Activated naive CD8-positive, alpha-beta T cell treated with anti-CD3 and anti-CD28 coated beads, Interleukin-2, amount 10 ng/mL, durations not matched to agents 7 days and 5 days (primary cell): ENCODE measurements at regions not wholly inside any gene's neighbourhood (a gene's known extent, or its start where the extent isn't known, plus 50 kb on each side); places are given as distances from the start of the nearest gene placed in this dataset.
A peak's percentile ranks its signal among the peaks of the same experiment; 100 is the strongest.

Experiments
- ATAC-seq: fragments of 150-1000 bp; cut with Tn5 transposase; one replicate; pipeline ENCODE4 v1.10.0; 2021; ENCODE audit warnings: low read depth, moderate library complexity
- POLR2A ChIA-PET: fragments of 350-600 bp; sonication (Branson Sonifier 250); formaldehyde crosslinking; loops from one replicate; lab custom pipeline; 2021; ENCODE audit warnings: antibody characterized with exemption; lab: Charles Lee
- DNase-seq: peaks from one replicate; pipeline ENCODE4 v3.0.0; 2021
- H3K27ac Mint-ChIP-seq: one replicate; pipeline ENCODE4 v1.8.0; 2022; ENCODE audit warnings: mild to moderate bottlenecking, mixed read lengths
- H3K27me3 Mint-ChIP-seq: one replicate; pipeline ENCODE4 v1.8.0; 2022; ENCODE audit warnings: mild to moderate bottlenecking, moderate library complexity, mixed read lengths
- H3K36me3 Mint-ChIP-seq: one replicate; pipeline ENCODE4 v1.8.0; 2021; ENCODE audit warnings: mild to moderate bottlenecking, mixed read lengths
- H3K4me1 Mint-ChIP-seq: one replicate; pipeline ENCODE4 v1.8.0; 2021; ENCODE audit warnings: mixed read lengths
- H3K4me3 Mint-ChIP-seq: one replicate; pipeline ENCODE4 v1.8.0; 2022; ENCODE audit warnings: mild to moderate bottlenecking, moderate library complexity, mixed read lengths
- H3K9me3 Mint-ChIP-seq: one replicate; pipeline ENCODE4 v1.8.0; 2021; ENCODE audit warnings: mixed read lengths

- Mint-ChIP-seq H3K4me3 (no peak overlapping the region), H3K27me3 (peaks cover 5% of the 10 kb centered on the region), H3K9me3 (peaks cover 6% of the 10 kb centered on the region), H3K27ac (no peak overlapping the region), H3K4me1 (no peaks in the 10 kb centered on the region), H3K36me3 (peaks cover 2% of the 10 kb centered on the region)
- ATAC-seq (no peak), DNase-seq (no peak)
- POLR2A ChIA-PET, result no interaction called here
Observed at GRCh38 chr3:68032209-68032608, 377.8 kb upstream of the SUCLG2 start.

GRCh38 chr3:68025189-68025588 is 370.8 kb upstream of the SUCLG2 start:
- DNase-seq, result no peak
- Mint-ChIP-seq H3K27ac (no peak overlapping the region), H3K27me3 (peaks cover 3% of the 10 kb centered on the region), H3K36me3 (no peaks in the 10 kb centered on the region), H3K4me3 (peak overlapping the region; percentile 33), H3K9me3 (peaks cover 4% of the 10 kb centered on the region), H3K4me1 (peaks cover 14% of the 10 kb centered on the region)
- peak; percentile 79 for ATAC-seq
- POLR2A ChIA-PET, result no interaction called here

GRCh38 chr3:68019876-68020275 is 365.5 kb upstream of the SUCLG2 start:
- DNase-seq, result no peak
- no peak for ATAC-seq
- H3K27me3 Mint-ChIP-seq, result peaks cover 3% of the 10 kb centered on the region
- no peak overlapping the region for H3K4me3 Mint-ChIP-seq
- H3K9me3 Mint-ChIP-seq, result peaks cover 2% of the 10 kb centered on the region
- no peaks in the 10 kb centered on the region for H3K36me3 Mint-ChIP-seq
- no peak overlapping the region for H3K27ac Mint-ChIP-seq
- peaks cover 3% of the 10 kb centered on the region for H3K4me1 Mint-ChIP-seq
- POLR2A ChIA-PET, result no interaction called here

- POLR2A ChIA-PET, result no interaction called here
- Mint-ChIP-seq H3K36me3 (no peaks in the 10 kb centered on the region), H3K4me3 (no peak overlapping the region), H3K4me1 (no peaks in the 10 kb centered on the region), H3K27me3 (peaks cover 3% of the 10 kb centered on the region), H3K27ac (no peak overlapping the region), H3K9me3 (peaks cover 2% of the 10 kb centered on the region)
- DNase-seq (no peak), ATAC-seq (no peak)
Observed at GRCh38 chr3:68018275-68018674, 363.9 kb upstream of the SUCLG2 start.

- Mint-ChIP-seq H3K4me3 (no peak overlapping the region), H3K36me3 (no peaks in the 10 kb centered on the region), H3K9me3 (no peaks in the 10 kb centered on the region), H3K27ac (no peak overlapping the region), H3K4me1 (no peaks in the 10 kb centered on the region), H3K27me3 (no peaks in the 10 kb centered on the region)
- POLR2A ChIA-PET, result no interaction called here
- no peak for DNase-seq
- ATAC-seq, result no peak
Observed at GRCh38 chr3:68017069-68017468, 362.7 kb upstream of the SUCLG2 start.

- H3K4me3 Mint-ChIP-seq, result no peak overlapping the region
- no peaks in the 10 kb centered on the region for H3K9me3 Mint-ChIP-seq
- DNase-seq (no peak), ATAC-seq (no peak)
- peaks cover 11% of the 10 kb centered on the region for H3K4me1 Mint-ChIP-seq
- peaks cover 11% of the 10 kb centered on the region for H3K27me3 Mint-ChIP-seq
- peaks cover 2% of the 10 kb centered on the region for H3K36me3 Mint-ChIP-seq
- POLR2A ChIA-PET, result no interaction called here
- H3K27ac Mint-ChIP-seq, result no peak overlapping the region
Observed at GRCh38 chr3:68009900-68010299, 355.5 kb upstream of the SUCLG2 start.

DNA sequence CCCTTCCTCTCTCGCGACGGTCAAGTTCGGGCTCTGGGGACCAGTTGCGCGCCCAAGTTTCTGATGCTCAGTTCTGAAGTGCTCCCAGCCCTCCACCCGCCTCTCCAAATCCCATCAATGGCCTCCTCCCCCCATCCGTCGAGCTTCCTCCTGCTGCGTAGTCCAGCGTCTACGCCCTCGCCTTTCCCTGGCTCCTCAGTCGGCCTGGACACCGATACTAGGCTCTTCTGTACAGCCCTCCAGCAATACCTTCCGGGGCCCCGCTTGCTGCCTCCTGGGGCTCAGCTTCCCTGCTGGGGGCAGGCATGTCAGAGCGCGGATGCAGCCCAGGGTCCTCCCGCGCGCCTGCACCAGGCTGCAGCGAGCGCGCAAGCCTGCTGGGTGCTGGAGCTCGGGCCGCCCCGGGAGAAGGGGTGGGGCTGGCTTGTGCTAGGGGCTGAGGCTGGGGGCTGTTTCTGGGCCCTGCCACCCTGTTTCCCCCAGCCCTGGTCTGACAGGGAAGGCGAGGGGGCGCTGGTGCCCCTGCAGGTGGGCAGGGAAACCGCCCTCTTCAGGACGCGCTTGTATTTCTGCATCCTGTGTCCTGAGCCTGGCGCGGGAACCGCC is 353.3 kb upstream of the SUCLG2 start:
- ATAC-seq, result peak; percentile 92
- H3K27me3 Mint-ChIP-seq, result peaks cover 20% of the 10 kb centered on the region
- POLR2A ChIA-PET, result no interaction called here
- H3K4me1 Mint-ChIP-seq, result peaks cover 11% of the 10 kb centered on the region
- peak overlapping the region; percentile 76 for H3K27ac Mint-ChIP-seq
- peak overlapping the region; percentile 95 for H3K4me3 Mint-ChIP-seq
- DNase-seq, result peak; percentile 65
- no peaks in the 10 kb centered on the region for H3K9me3 Mint-ChIP-seq
- H3K36me3 Mint-ChIP-seq, result peaks cover 2% of the 10 kb centered on the region

DNA sequence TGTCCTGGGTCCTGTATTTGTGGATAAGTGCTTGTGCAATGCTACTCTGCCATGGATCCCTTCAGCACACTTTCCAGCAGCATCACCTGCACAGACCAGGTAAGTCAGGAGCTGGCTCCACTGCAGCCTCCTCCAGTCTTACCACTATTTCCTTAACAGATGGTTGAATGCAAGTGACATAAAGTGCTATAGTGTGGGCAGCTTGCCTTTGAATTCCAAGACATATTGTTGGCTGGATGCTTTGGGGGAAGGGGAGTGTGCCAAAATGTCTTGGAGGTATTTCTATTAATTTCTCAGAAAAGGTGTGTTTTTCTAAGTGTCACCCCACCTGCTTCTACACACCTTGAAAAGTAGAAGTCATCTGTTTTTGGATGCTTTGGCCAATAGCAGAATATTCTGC is 352.2 kb upstream of the SUCLG2 start:
- Mint-ChIP-seq H3K9me3 (no peaks in the 10 kb centered on the region), H3K27me3 (peaks cover 20% of the 10 kb centered on the region), H3K27ac (no peak overlapping the region), H3K4me3 (peak overlapping the region; percentile 34), H3K4me1 (peaks cover 11% of the 10 kb centered on the region), H3K36me3 (peaks cover 2% of the 10 kb centered on the region)
- ATAC-seq, result no peak
- DNase-seq, result no peak
- POLR2A ChIA-PET, result no interaction called here

DNA sequence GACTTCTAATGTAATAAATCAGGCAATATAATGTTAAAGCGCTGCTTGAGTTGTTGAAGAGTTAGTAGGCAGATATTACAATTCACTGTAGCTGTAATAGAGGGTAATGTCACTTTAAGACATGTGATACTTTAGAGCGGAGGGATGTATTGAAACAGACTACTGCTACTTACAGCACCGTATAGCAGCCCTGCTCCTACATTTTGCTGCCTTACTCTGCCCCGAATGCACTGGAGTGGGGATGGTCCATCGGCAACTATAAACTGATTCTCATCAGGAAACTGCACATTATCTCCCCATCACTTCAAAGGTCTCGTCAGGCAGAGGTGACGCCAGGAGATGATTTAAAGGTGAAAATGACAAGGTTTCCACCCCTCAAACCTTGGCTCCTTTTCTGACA is 349.7 kb upstream of the SUCLG2 start:
- Mint-ChIP-seq H3K27ac (no peak overlapping the region), H3K9me3 (peaks cover 5% of the 10 kb centered on the region), H3K4me3 (no peak overlapping the region), H3K27me3 (peaks cover 20% of the 10 kb centered on the region), H3K36me3 (peaks cover 2% of the 10 kb centered on the region), H3K4me1 (peaks cover 11% of the 10 kb centered on the region)
- ATAC-seq (no peak), DNase-seq (no peak)
- POLR2A ChIA-PET, result no interaction called here

DNA sequence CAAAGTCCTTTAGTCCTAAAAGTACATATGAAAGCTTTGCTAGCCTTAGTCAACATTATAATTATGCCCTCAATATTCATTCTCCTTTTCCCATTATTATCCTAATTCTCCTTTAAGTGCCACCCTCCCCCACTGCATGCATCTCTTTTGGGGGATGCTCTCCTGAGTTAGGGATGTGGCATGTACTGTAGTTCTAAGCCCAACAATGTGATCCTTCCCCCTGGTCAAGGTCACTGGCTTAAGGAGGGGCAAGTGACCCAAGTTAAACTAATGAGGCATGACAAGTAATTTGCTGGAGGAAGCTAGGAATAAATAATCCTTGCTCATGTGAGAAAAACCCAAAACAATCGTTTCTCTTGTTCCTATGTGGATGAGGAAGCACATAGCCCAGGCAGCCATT is 343.9 kb upstream of the SUCLG2 start:
- ATAC-seq, result no peak
- Mint-ChIP-seq H3K4me1 (no peaks in the 10 kb centered on the region), H3K4me3 (no peak overlapping the region), H3K9me3 (peaks cover 5% of the 10 kb centered on the region), H3K36me3 (peaks cover 3% of the 10 kb centered on the region), H3K27ac (no peak overlapping the region), H3K27me3 (no peaks in the 10 kb centered on the region)
- no peak for DNase-seq
- POLR2A ChIA-PET, result no interaction called here

DNA sequence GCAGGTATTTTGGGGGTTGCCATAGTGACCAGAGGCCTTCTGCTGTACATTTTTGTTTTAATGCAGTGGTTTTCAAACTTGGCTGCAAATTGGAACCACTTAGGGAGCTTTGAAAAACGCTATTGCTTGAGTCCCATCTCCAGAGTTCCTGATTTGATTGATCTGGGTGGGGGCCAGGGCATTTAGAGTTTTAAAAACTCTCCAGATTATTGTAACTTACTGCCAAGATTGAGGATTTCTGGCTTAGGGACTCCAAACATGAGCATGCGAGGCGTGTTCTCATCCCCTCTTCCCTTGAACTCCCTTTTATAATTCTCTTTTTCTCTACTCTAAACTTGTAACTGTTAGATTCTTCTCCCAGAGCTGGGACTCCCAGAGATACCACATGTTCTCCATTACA is 340.8 kb upstream of the SUCLG2 start:
- H3K9me3 Mint-ChIP-seq, result peaks cover under 1% of the 10 kb centered on the region
- no peaks in the 10 kb centered on the region for H3K4me1 Mint-ChIP-seq
- no peak overlapping the region for H3K27ac Mint-ChIP-seq
- no peak for ATAC-seq
- H3K4me3 Mint-ChIP-seq, result no peak overlapping the region
- DNase-seq, result no peak
- POLR2A ChIA-PET, result no interaction called here
- H3K36me3 Mint-ChIP-seq, result peaks cover 3% of the 10 kb centered on the region
- H3K27me3 Mint-ChIP-seq, result no peaks in the 10 kb centered on the region

- no peak overlapping the region for H3K4me3 Mint-ChIP-seq
Observed at GRCh38 chr3:67986706-67987105, 332.3 kb upstream of the SUCLG2 start.

DNA sequence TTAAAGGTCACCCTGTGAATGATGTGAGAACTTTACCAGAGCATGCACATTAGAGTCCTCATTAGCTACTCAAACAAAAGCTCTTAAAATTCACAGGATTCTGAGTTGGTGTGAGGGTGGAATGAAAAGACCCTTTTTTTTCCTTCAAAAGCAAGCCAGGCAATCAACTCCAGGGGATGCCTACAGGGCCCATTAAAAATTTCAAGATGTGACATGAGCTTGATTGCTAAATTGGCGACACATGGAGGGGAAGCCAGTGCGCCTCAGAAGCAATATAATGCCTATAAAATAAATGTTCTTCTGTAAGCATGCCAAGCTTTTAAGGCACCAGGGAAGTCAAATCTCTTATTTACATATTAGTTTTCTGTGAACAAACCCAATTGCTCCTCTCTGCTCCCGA is 328.8 kb upstream of the SUCLG2 start:
- no peaks in the 10 kb centered on the region for H3K27me3 Mint-ChIP-seq
- no peak overlapping the region for H3K27ac Mint-ChIP-seq
- no peak for DNase-seq
- POLR2A ChIA-PET, result no interaction called here
- peaks cover 1% of the 10 kb centered on the region for H3K36me3 Mint-ChIP-seq
- H3K9me3 Mint-ChIP-seq, result no peaks in the 10 kb centered on the region
- no peak for ATAC-seq
- H3K4me3 Mint-ChIP-seq, result no peak overlapping the region
- H3K4me1 Mint-ChIP-seq, result no peaks in the 10 kb centered on the region

More at GRCh38 chr3:67986706-67987105, 332.3 kb upstream of the SUCLG2 start:
- Mint-ChIP-seq H3K36me3 (peaks cover 1% of the 10 kb centered on the region), H3K27ac (no peak overlapping the region), H3K9me3 (no peaks in the 10 kb centered on the region), H3K4me1 (no peaks in the 10 kb centered on the region), H3K27me3 (no peaks in the 10 kb centered on the region)
- DNase-seq (no peak), ATAC-seq (no peak)
- POLR2A ChIA-PET, result no interaction called here

DNA sequence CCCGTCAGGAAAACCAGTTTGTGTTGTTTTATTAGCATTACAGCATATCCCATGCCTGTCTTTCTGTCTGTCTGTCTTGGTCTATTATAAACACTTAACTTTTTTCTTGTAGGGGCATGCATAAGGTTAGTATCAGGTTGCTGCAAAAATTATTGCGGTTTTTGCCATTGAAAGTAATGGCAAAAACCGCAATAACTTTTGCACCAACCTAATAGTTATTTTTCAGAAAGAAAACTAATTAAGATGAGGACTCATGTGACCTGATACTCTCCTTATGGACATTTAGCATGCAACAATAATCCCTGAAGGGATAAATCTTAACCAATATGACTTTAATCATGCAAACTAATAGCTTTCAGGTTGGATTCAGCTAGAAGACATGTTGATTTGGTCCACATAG is 326.7 kb upstream of the SUCLG2 start:
- Mint-ChIP-seq H3K9me3 (no peaks in the 10 kb centered on the region), H3K4me3 (no peak overlapping the region), H3K27me3 (no peaks in the 10 kb centered on the region), H3K4me1 (no peaks in the 10 kb centered on the region), H3K27ac (no peak overlapping the region), H3K36me3 (peaks cover 1% of the 10 kb centered on the region)
- ATAC-seq (no peak), DNase-seq (no peak)
- POLR2A ChIA-PET, result no interaction called here

DNA sequence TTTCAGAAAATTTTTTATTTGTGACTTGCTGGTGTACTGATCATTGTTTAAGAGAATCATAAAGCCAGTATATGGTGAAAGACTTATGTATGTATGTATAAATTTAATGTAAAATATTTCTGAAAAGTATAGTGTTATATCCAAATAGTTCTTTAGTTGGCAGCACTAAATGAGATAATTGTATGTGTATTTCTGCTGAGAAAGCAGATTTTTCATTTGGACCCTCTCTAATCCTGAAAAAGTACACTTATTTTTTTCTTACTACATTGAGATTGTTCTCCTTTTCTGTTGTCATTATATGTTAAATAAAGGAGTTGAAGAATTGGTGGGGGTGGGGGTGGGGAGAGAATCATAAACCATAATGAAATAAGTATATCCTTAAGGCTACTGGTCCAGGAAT is 324.9 kb upstream of the SUCLG2 start:
- no peak for ATAC-seq
- H3K4me3 Mint-ChIP-seq, result no peak overlapping the region
- no peaks in the 10 kb centered on the region for H3K27me3 Mint-ChIP-seq
- no peaks in the 10 kb centered on the region for H3K4me1 Mint-ChIP-seq
- no peak for DNase-seq
- H3K27ac Mint-ChIP-seq, result no peak overlapping the region
- no peaks in the 10 kb centered on the region for H3K9me3 Mint-ChIP-seq
- H3K36me3 Mint-ChIP-seq, result no peaks in the 10 kb centered on the region
- POLR2A ChIA-PET, result no interaction called here
